BLaER1 treated with 17β-estradiol and CSF1 and Interleukin-3, amounts not matched to agents 10 nM and 100 nM (cell line): ENCODE measurements at regions not wholly inside any gene's neighbourhood (a gene's known extent, or its start where the extent isn't known, plus 50 kb on each side); places are given as distances from the start of the nearest gene placed in this dataset.

Experiments
- H3K27ac ChIP-seq, 11 experiments: shearing (Covaris generic); formaldehyde crosslinking; 2 replicates each; pipeline ENCODE4 v1.8.1; 2022
- H3K27me3 ChIP-seq, 11 experiments: shearing (Covaris generic); formaldehyde crosslinking; 2 replicates each; pipeline ENCODE4 v1.8.1; 2022
- H3K36me3 ChIP-seq, 11 experiments: shearing (Covaris generic); formaldehyde crosslinking; 2 replicates each; pipeline ENCODE4 v1.8.1; 2022
- H3K4me1 ChIP-seq, 10 experiments: shearing (Covaris generic); formaldehyde crosslinking; 2 replicates each; pipeline ENCODE4 v1.8.1; 2022
- H3K4me2 ChIP-seq, 11 experiments: shearing (Covaris generic); formaldehyde crosslinking; 2 replicates each; pipeline ENCODE4 v1.8.1; 2022
- H3K4me3 ChIP-seq, 10 experiments: shearing (Covaris generic); formaldehyde crosslinking; 2 replicates each; pipeline ENCODE4 v1.8.1; 2022
- H3K9ac ChIP-seq, 11 experiments: shearing (Covaris generic); formaldehyde crosslinking; 2 replicates each; pipeline ENCODE4 v1.8.1; 2022
- H3K9me3 ChIP-seq, 11 experiments: shearing (Covaris generic); formaldehyde crosslinking; replicated peaks in 1 of 11; 2 replicates each; pipeline ENCODE4 v1.8.1; 2022
- H4K20me1 ChIP-seq, 11 experiments: shearing (Covaris generic); formaldehyde crosslinking; 2 replicates each; pipeline ENCODE4 v1.8.1; 2022
- Cebpa-rat ChIP-seq, 11 experiments: shearing (Covaris generic); IDR thresholded peaks; 2 replicates each; pipeline ENCODE4 v1.8.1; 2022

GRCh38 chr5:116371431-116371830, 203.2 kb downstream of the SEMA6A start:
- H3K4me2 ChIP-seq: peak overlapping the region; percentile 24 to 87 (median 71); a peak in 21 of 22 replicates
- no peak for TF ChIP-seq Cebpa-rat (IDR thresholded peaks at IDR 0.05)

GRCh38 chr5:116370886-116371285, 203.7 kb downstream of the SEMA6A start:
- no peak overlapping the region for H3K4me3 ChIP-seq
- peak overlapping the region in 5 of 11 experiments; percentile 39 to 72 (median 62); a peak in 5 of 22 replicates for H3K9ac ChIP-seq
- peaks cover 0 to 11% (median 0%) of the 10 kb centered on the region in 11 experiments; a peak in 1 of 22 replicates for H3K36me3 ChIP-seq
- H3K27ac ChIP-seq: peak overlapping the region in 8 of 11 experiments; percentile 38 to 88 (median 78); a peak in 14 of 22 replicates
- H3K4me1 ChIP-seq: peaks cover 20 to 49% (median 31%) of the 10 kb centered on the region in 10 experiments
- peaks cover 4 to 17% (median 6%) of the 10 kb centered on the region in 11 experiments; a peak in 12 of 22 replicates for H3K9me3 ChIP-seq
- H4K20me1 ChIP-seq: no peaks in the 10 kb centered on the region
- peak overlapping the region; percentile 24 to 87 (median 68); a peak in 17 of 22 replicates for H3K4me2 ChIP-seq
- TF ChIP-seq Cebpa-rat (IDR thresholded peaks at IDR 0.05): no peak
- no peaks in the 10 kb centered on the region for H3K27me3 ChIP-seq

More at GRCh38 chr5:116371431-116371830, 203.2 kb downstream of the SEMA6A start:
- Histone ChIP-seq H3K4me1 (peaks cover 20 to 49% (median 31%) of the 10 kb centered on the region in 10 experiments), H3K27ac (peak overlapping the region in 10 of 11 experiments; percentile 23 to 88 (median 76); a peak in 18 of 22 replicates), H3K4me3 (no peak overlapping the region), H3K27me3 (no peaks in the 10 kb centered on the region), H3K9me3 (peaks cover 0 to 11% (median under 1%) of the 10 kb centered on the region in 11 experiments; a peak in 8 of 22 replicates), H3K36me3 (peaks cover 0 to 11% (median 0%) of the 10 kb centered on the region in 11 experiments; a peak in 1 of 22 replicates), H4K20me1 (no peaks in the 10 kb centered on the region), H3K9ac (peak overlapping the region in 6 of 11 experiments; percentile 39 to 72 (median 58); a peak in 11 of 22 replicates)

GRCh38 chr5:116370149-116370548, 204.5 kb downstream of the SEMA6A start:
- peak overlapping the region in 6 of 11 experiments; percentile 3 to 88 (median 83); a peak in 7 of 22 replicates for H3K27ac ChIP-seq

GRCh38 chr5:116365006-116365496, 209.6 kb downstream of the SEMA6A start:
- no peak for TF ChIP-seq Cebpa-rat (IDR thresholded peaks at IDR 0.05)
- Histone ChIP-seq H3K27ac (no peak overlapping the region), H3K4me3 (no peak overlapping the region), H3K27me3 (no peaks in the 10 kb centered on the region), H3K9me3 (peaks cover 7 to 25% (median 17%) of the 10 kb centered on the region in 11 experiments; a peak in 15 of 22 replicates), H3K4me1 (peaks cover 6 to 22% (median 11%) of the 10 kb centered on the region in 10 experiments), H3K9ac (no peak overlapping the region), H4K20me1 (no peaks in the 10 kb centered on the region), H3K36me3 (peaks cover 10 to 22% (median 15%) of the 10 kb centered on the region in 11 experiments; a peak in 17 of 22 replicates), H3K4me2 (no peak overlapping the region)

More at GRCh38 chr5:116370149-116370548, 204.5 kb downstream of the SEMA6A start:
- Histone ChIP-seq H4K20me1 (no peaks in the 10 kb centered on the region), H3K27me3 (no peaks in the 10 kb centered on the region), H3K4me3 (no peak overlapping the region), H3K4me2 (peak overlapping the region in 5 of 11 experiments; percentile 23 to 87 (median 73); a peak in 8 of 22 replicates), H3K9me3 (peaks cover 5 to 17% (median 7%) of the 10 kb centered on the region in 11 experiments; a peak in 12 of 22 replicates), H3K4me1 (peaks cover 20 to 49% (median 31%) of the 10 kb centered on the region in 10 experiments), H3K9ac (no peak overlapping the region), H3K36me3 (peaks cover 0 to 11% (median 0%) of the 10 kb centered on the region in 11 experiments; a peak in 3 of 22 replicates)
- no peak for TF ChIP-seq Cebpa-rat (IDR thresholded peaks at IDR 0.05)

GRCh38 chr5:116363780-116364179, 210.8 kb downstream of the SEMA6A start:
- H3K4me1 ChIP-seq: peaks cover 19 to 27% (median 24%) of the 10 kb centered on the region in 10 experiments
- peaks cover 10 to 22% (median 15%) of the 10 kb centered on the region in 11 experiments; a peak in 17 of 22 replicates for H3K36me3 ChIP-seq
- H3K27me3 ChIP-seq: no peaks in the 10 kb centered on the region
- no peak for TF ChIP-seq Cebpa-rat (IDR thresholded peaks at IDR 0.05)
- no peak overlapping the region for H3K4me3 ChIP-seq
- H3K4me2 ChIP-seq: no peak overlapping the region
- H3K27ac ChIP-seq: no peak overlapping the region
- H4K20me1 ChIP-seq: no peaks in the 10 kb centered on the region
- H3K9me3 ChIP-seq: peaks cover 7 to 25% (median 17%) of the 10 kb centered on the region in 11 experiments; a peak in 15 of 22 replicates
- no peak overlapping the region for H3K9ac ChIP-seq

GRCh38 chr5:116361979-116362577, 212.5 kb downstream of the SEMA6A start:
- Histone ChIP-seq H3K4me2 (no peak overlapping the region), H3K9me3 (peaks cover 7 to 25% (median 17%) of the 10 kb centered on the region in 11 experiments; a peak in 15 of 22 replicates), H4K20me1 (no peaks in the 10 kb centered on the region), H3K9ac (no peak overlapping the region), H3K27me3 (no peaks in the 10 kb centered on the region), H3K4me3 (no peak overlapping the region), H3K36me3 (peaks cover 10 to 22% (median 15%) of the 10 kb centered on the region in 11 experiments; a peak in 17 of 22 replicates), H3K27ac (peak overlapping the region in 5 of 11 experiments; percentile 73 to 83 (median 78); a peak in 6 of 22 replicates), H3K4me1 (peaks cover 30 to 41% (median 36%) of the 10 kb centered on the region in 10 experiments)
- TF ChIP-seq Cebpa-rat (IDR thresholded peaks at IDR 0.05): no peak

GRCh38 chr5:116361171-116361967, 213.3 kb downstream of the SEMA6A start:
- H3K27me3 ChIP-seq: no peaks in the 10 kb centered on the region
- H3K9ac ChIP-seq: peak overlapping the region in 2 of 11 experiments; percentile 5 to 9; a peak in 1 of 22 replicates

More at GRCh38 chr5:116361171-116361967, 213.3 kb downstream of the SEMA6A start:
- Histone ChIP-seq H3K4me2 (peak overlapping the region in 6 of 11 experiments; percentile 75 to 92 (median 80); a peak in 10 of 22 replicates), H3K9me3 (peaks cover 6 to 22% (median 16%) of the 10 kb centered on the region in 11 experiments; a peak in 15 of 22 replicates), H3K27ac (peak overlapping the region in 9 of 11 experiments; percentile 10 to 83 (median 74); a peak in 15 of 22 replicates), H3K4me3 (no peak overlapping the region), H4K20me1 (no peaks in the 10 kb centered on the region), H3K36me3 (peaks cover 10 to 22% (median 15%) of the 10 kb centered on the region in 11 experiments; a peak in 17 of 22 replicates), H3K4me1 (peaks cover 30 to 41% (median 36%) of the 10 kb centered on the region in 10 experiments)
- TF ChIP-seq Cebpa-rat (IDR thresholded peaks at IDR 0.05): no peak
